ENCODE measurements at regions not wholly inside any gene's neighbourhood (a gene's known extent, or its start where the extent isn't known, plus 50 kb on each side); places are given as distances from the start of the nearest gene placed in this dataset.

GRCh38 chr13:79003989-79004898 is 345.3 kb upstream of the OBI1 start:
- no peaks in the 10 kb centered on the region for H3K9me3 Mint-ChIP-seq (ENCODE audit: unreplicated experiment)
- no peak for TF ChIP-seq CTCF (IDR thresholded peaks at IDR 0.05; ENCODE audit: unreplicated experiment)
- H3K36me3 Mint-ChIP-seq (ENCODE audit: low read depth, unreplicated experiment), result no peaks in the 10 kb centered on the region
- H3K4me3 Mint-ChIP-seq (ENCODE audit: unreplicated experiment), result no peak overlapping the region
- DNase-seq (ENCODE audit: low spot score), result no peak
- H3K27ac Mint-ChIP-seq (ENCODE audit: unreplicated experiment), result no peak overlapping the region
- no peaks in the 10 kb centered on the region for H3K4me1 Mint-ChIP-seq (ENCODE audit: unreplicated experiment)
- H3K27me3 Mint-ChIP-seq (ENCODE audit: unreplicated experiment), result peaks cover 1% of the 10 kb centered on the region

GRCh38 chr13:78999494-78999893 is 340.5 kb upstream of the OBI1 start:
- Mint-ChIP-seq H3K36me3 (ENCODE audit: low read depth, unreplicated experiment) (no peaks in the 10 kb centered on the region), H3K4me3 (ENCODE audit: unreplicated experiment) (no peak overlapping the region), H3K27ac (ENCODE audit: unreplicated experiment) (no peak overlapping the region), H3K27me3 (ENCODE audit: unreplicated experiment) (no peaks in the 10 kb centered on the region), H3K4me1 (ENCODE audit: unreplicated experiment) (no peaks in the 10 kb centered on the region), H3K9me3 (ENCODE audit: unreplicated experiment) (no peaks in the 10 kb centered on the region)
- no peak for DNase-seq (ENCODE audit: low spot score)
- TF ChIP-seq CTCF (IDR thresholded peaks at IDR 0.05; ENCODE audit: unreplicated experiment), result no peak

GRCh38 chr13:78998630-78999315 is 339.8 kb upstream of the OBI1 start:
- Mint-ChIP-seq H3K9me3 (ENCODE audit: unreplicated experiment) (no peaks in the 10 kb centered on the region), H3K27ac (ENCODE audit: unreplicated experiment) (no peak overlapping the region), H3K36me3 (ENCODE audit: low read depth, unreplicated experiment) (no peaks in the 10 kb centered on the region), H3K4me1 (ENCODE audit: unreplicated experiment) (no peaks in the 10 kb centered on the region), H3K27me3 (ENCODE audit: unreplicated experiment) (no peaks in the 10 kb centered on the region), H3K4me3 (ENCODE audit: unreplicated experiment) (no peak overlapping the region)
- no peak for DNase-seq (ENCODE audit: low spot score)
- no peak for TF ChIP-seq CTCF (IDR thresholded peaks at IDR 0.05; ENCODE audit: unreplicated experiment)

- TF ChIP-seq CTCF (IDR thresholded peaks at IDR 0.05; ENCODE audit: unreplicated experiment), result no peak
- H3K4me1 Mint-ChIP-seq (ENCODE audit: unreplicated experiment), result no peaks in the 10 kb centered on the region
Measured at GRCh38 chr13:78997902-78998629, 339.1 kb upstream of the OBI1 start.

More at GRCh38 chr13:78997902-78998629, 339.1 kb upstream of the OBI1 start:
- no peak for DNase-seq (ENCODE audit: low spot score)
- H3K27me3 Mint-ChIP-seq (ENCODE audit: unreplicated experiment), result no peaks in the 10 kb centered on the region
- H3K27ac Mint-ChIP-seq (ENCODE audit: unreplicated experiment), result no peak overlapping the region
- H3K9me3 Mint-ChIP-seq (ENCODE audit: unreplicated experiment), result no peaks in the 10 kb centered on the region
- no peak overlapping the region for H3K4me3 Mint-ChIP-seq (ENCODE audit: unreplicated experiment)
- no peaks in the 10 kb centered on the region for H3K36me3 Mint-ChIP-seq (ENCODE audit: low read depth, unreplicated experiment)
